Pancreas (tissue), 10 donors: ENCODE measurements at regions not wholly inside any gene's neighbourhood (a gene's known extent, or its start where the extent isn't known, plus 50 kb on each side); places are given as distances from the start of the nearest gene placed in this dataset.

Experiments
- ATAC-seq, 4 donors: fragments of 200-7000 bp; cut with Tn5 transposase; one replicate each; pipeline versions ENCODE4 v1.8.0 to v1.9.1; 2020; ENCODE audit warnings: mild to moderate bottlenecking in 4 of 4, moderate library complexity in 4 of 4
- DNase-seq, 6 donors: peaks; one replicate each; pipeline ENCODE4 v3.0.0-alpha.2; 2020
- FAIRE-seq: peaks from 2 replicates; lab custom pipeline; 2012; peaks lifted over from hg19 to GRCh38; lab: Jason Lieb, UNC
- H3K27ac ChIP-seq, 4 donors: fragments of 200-600 bp; sonication (generic); 1 replicate in 3 of 4; 2 replicates in 1 of 4; pipeline versions ENCODE4 v1.5.0 to v1.8.0; 2020
- H3K27me3 ChIP-seq, 4 donors: fragments of 200-600 bp; one replicate each; pipeline ENCODE4 v1.8.0; 2021
- H3K36me3 ChIP-seq, 3 donors: fragments of 200-600 bp; sonication (generic) in 1 of 3; one replicate each; pipeline versions ENCODE4 v1.5.0 to v1.8.0; 2020 to 2021
- H3K4me1 ChIP-seq, 3 donors: fragments of 200-600 bp; one replicate each; pipeline ENCODE4 v1.8.0; 2021
- H3K4me3 ChIP-seq, 4 donors: fragments of 200-600 bp; sonication (generic) in 2 of 4; one replicate each; pipeline versions ENCODE4 v1.5.0 to v1.8.0; 2020 to 2021
- H3K9me3 ChIP-seq, 4 donors: fragments of 200-600 bp; one replicate each; pipeline ENCODE4 v1.8.0; 2021
- WGBS, 2 donors: extraction: QIAGEN DNeasy Blood & Tissue Kit; methylation state at CpG; one replicate each; pipeline ENCODE4 v1.1.7; 2013; 5-methylcytosine and 5-hydroxymethylcytosine counted together
- intact Hi-C, 3 donors: fragments of 100-400 bp; cut with DNase I; formaldehyde crosslinking; loops; one replicate each; pipeline versions ENCODE4 v1.11.1 to v1.14.2; 2022
- TF ChIP-seq, protein P1 (sequence below), 4 donors: fragments of 200-600 bp; sonication (generic) in 3 of 4; IDR thresholded peaks; one replicate each; pipeline versions ENCODE4 v1.5.0 to v1.8.0; 2021; ENCODE audit warnings: antibody characterized with exemption in 4 of 4
- donor health status: healthy with polysubstance abuse.
- donor health status: DM: no; HTN: no; CAD: no; lungs with moderate emphysema.
- donor health status: DM: no; HTN: no; CAD: no.
- donor health status: control.
- donor health status: control.
- donor health status: Bipolar disorder and iron deficiency.
- donor health status: DM: yes; HTN: yes; CAD: no.
- donor health status: DM: no; HTN: no; CAD: no.
- donor health status: DM: no; HTN: no; CAD: no.
- donor health status: DM: yes; HTN: yes; CAD: no.

DNA sequence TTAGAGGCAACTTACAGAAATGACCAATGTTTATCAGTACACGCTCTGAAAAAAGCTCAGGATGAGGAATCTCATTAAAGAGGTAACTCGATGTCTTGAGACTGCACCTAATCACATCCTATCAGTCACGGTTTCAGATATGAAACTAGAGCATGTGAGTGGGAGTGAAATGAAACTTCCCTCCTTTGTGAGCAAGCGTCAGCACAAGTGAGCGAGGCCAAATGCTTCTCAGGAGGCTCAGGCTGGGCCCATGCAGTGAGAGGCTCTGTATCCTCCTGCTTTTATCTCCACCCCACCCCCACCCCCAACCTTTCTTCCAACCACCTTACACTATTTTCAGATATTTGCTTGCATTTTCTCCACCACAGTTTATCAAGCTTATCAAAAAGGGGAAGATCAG, 140.8 kb upstream of the RIMS1 start:
- intact Hi-C loops = no loop called here
- H3K4me1 ChIP-seq = no peaks in the 10 kb centered on the region
- H3K27ac ChIP-seq = no peak overlapping the region
- ATAC-seq = no peak
- FAIRE-seq = no peak
- no peaks in the 10 kb centered on the region for H3K27me3 ChIP-seq
- DNase-seq = no peak
- TF ChIP-seq, protein P1, sequence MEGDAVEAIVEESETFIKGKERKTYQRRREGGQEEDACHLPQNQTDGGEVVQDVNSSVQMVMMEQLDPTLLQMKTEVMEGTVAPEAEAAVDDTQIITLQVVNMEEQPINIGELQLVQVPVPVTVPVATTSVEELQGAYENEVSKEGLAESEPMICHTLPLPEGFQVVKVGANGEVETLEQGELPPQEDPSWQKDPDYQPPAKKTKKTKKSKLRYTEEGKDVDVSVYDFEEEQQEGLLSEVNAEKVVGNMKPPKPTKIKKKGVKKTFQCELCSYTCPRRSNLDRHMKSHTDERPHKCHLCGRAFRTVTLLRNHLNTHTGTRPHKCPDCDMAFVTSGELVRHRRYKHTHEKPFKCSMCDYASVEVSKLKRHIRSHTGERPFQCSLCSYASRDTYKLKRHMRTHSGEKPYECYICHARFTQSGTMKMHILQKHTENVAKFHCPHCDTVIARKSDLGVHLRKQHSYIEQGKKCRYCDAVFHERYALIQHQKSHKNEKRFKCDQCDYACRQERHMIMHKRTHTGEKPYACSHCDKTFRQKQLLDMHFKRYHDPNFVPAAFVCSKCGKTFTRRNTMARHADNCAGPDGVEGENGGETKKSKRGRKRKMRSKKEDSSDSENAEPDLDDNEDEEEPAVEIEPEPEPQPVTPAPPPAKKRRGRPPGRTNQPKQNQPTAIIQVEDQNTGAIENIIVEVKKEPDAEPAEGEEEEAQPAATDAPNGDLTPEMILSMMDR (IDR thresholded peaks at IDR 0.05) = no peak
- no peaks in the 10 kb centered on the region for H3K9me3 ChIP-seq
- H3K4me3 ChIP-seq = no peak overlapping the region
- no peaks in the 10 kb centered on the region for H3K36me3 ChIP-seq
- WGBS, 2 donors = 37 to 41% methylated on average over 5 of the region's 5 CpGs

DNA sequence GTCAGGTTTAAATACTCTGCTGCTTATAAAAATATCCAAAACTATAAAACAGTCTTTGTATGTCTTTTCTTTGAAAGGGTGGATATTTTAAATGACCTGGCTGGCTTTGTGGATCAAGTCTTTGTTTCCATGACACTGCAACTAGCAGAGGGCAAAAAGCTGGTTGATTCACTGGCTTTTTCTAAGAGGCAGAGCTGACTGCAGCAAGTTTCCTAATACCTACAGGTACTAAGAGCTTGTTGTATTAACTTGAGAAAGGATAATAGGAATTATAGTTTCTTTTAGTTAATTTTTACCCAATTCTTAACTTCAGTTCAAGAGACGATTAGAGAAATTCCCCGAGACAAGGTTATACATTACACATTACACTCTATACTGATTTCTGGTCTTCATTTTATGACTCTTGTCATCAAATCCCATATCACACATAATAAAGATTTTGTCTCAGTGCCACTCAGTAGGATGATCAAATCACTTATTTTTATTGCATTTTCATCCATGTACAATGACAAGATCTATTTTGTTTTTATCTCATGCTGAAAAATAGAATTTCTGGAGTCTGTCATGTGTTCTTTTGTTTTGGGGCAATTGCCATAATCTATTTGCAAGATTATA, 120.1 kb upstream of the RIMS1 start:
- Histone ChIP-seq H3K4me1 (no peaks in the 10 kb centered on the region), H3K36me3 (no peaks in the 10 kb centered on the region), H3K27me3 (no peaks in the 10 kb centered on the region), H3K4me3 (no peak overlapping the region), H3K9me3 (no peaks in the 10 kb centered on the region), H3K27ac (no peak overlapping the region)
- FAIRE-seq (no peak), ATAC-seq (no peak), DNase-seq (no peak)
- WGBS, 2 donors = 17 to 26% methylated on average over 2 of the region's 2 CpGs
- intact Hi-C loops = no loop called here
- TF ChIP-seq, protein P1 (IDR thresholded peaks at IDR 0.05) = no peak

DNA sequence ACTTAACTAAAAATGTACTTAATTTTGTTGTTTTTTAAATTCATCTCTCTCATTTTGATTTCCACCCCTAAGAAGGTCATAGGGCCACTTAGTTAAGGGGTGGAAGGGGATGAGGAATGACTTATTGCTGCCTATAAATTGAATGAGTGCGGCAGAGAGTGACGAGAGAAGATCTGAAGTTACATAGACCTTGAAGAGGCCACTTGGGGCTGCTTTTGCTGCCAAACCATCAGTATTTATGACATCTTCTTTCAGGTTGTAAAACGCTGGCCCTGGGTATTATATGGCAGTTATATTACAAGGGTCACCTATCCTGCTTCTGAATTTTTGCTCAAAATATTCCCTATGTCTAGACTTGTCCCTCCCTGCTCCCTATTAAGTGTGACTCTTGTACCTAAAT, 119.6 kb upstream of the RIMS1 start:
- ATAC-seq (no peak), DNase-seq (no peak), FAIRE-seq (no peak)
- Histone ChIP-seq H3K4me1 (no peaks in the 10 kb centered on the region), H3K27me3 (no peaks in the 10 kb centered on the region), H3K4me3 (no peak overlapping the region), H3K36me3 (no peaks in the 10 kb centered on the region), H3K27ac (no peak overlapping the region), H3K9me3 (no peaks in the 10 kb centered on the region)
- TF ChIP-seq, protein P1 (IDR thresholded peaks at IDR 0.05) = no peak
- intact Hi-C loops = no loop called here
- WGBS, 2 donors = 25 to 31% methylated on average over 3 of the region's 3 CpGs

DNA sequence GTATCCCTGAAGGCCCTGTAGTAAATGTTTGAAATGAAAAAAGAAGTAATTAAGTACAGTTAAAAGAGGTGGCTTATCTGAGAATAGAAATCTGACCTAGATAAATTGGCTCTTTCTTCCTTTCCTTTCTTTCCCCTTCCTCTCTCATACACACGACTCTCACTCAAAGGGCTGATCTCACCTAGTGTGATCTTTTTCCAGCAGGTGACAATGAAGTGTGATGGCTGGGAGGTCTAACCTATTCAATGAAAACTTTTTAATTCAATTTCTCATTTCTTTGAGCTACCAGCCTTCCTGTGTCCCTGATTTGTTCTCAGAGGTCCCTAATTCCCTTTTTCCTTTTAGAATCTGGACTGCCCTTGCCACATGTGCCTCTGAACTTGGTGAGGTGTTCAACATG, 118.0 kb upstream of the RIMS1 start:
- no peak overlapping the region for H3K4me3 ChIP-seq
- WGBS, 2 donors = 10 to 12% methylated on average over 1 of the region's 1 CpG
- TF ChIP-seq, protein P1 (IDR thresholded peaks at IDR 0.05) = no peak
- FAIRE-seq (no peak), ATAC-seq (no peak), DNase-seq (no peak)
- H3K27ac ChIP-seq = no peak overlapping the region
- H3K4me1 ChIP-seq = no peaks in the 10 kb centered on the region
- H3K27me3 ChIP-seq = no peaks in the 10 kb centered on the region
- no peaks in the 10 kb centered on the region for H3K36me3 ChIP-seq
- H3K9me3 ChIP-seq = no peaks in the 10 kb centered on the region
- intact Hi-C loops = no loop called here

DNA sequence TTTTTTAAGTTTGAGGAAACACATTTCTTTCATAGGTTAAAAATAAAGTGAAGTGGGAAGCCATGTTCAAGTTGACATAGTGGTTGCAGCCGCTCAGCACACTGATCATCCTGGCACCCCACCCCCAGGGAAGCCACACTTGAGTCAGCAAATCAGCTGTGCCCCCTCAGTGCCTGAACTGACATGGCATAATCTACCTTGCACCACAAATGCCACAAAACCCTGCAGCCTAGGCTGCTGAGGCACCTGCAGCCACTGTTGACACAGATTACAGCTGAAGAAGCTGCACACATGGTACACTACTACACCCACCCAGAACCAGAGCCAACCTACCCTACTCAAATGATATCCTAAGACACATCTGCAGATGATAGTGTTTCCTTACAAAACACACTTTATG, 77.5 kb upstream of the RIMS1 start:
- Histone ChIP-seq H3K4me3 (no peak overlapping the region), H3K36me3 (no peaks in the 10 kb centered on the region), H3K27me3 (no peaks in the 10 kb centered on the region), H3K9me3 (no peaks in the 10 kb centered on the region), H3K4me1 (no peaks in the 10 kb centered on the region), H3K27ac (no peak overlapping the region)
- TF ChIP-seq, protein P1 (IDR thresholded peaks at IDR 0.05) = no peak
- 70 to 78% methylated on average over 1 of the region's 1 CpG for WGBS, 2 donors
- no peak for DNase-seq
- intact Hi-C loops = no loop called here
- no peak for FAIRE-seq
- no peak for ATAC-seq
